K562 (cell line): ENCODE measurements at regions not wholly inside any gene's neighbourhood (a gene's known extent, or its start where the extent isn't known, plus 50 kb on each side); places are given as distances from the start of the nearest gene placed in this dataset.

Experiments
- ATAC-seq: fragments of 200-7000 bp; cut with Tn5 transposase; 3 replicates; pipeline ENCODE4 v1.9.1; 2020; ENCODE audit warnings: moderate library complexity
- BruUV-seq: library from RNA; stranded (reverse); fragments of 400-500 nt; replicated peaks from 2 replicates; lab custom pipeline; 2021; lab: Mats Ljungman, UMichigan
- CTCF ChIA-PET: fragments of 300-600 bp; formaldehyde crosslinking; extraction: SDS; loops from one replicate; lab custom pipeline; 2021; ENCODE audit warnings: low intra/inter-chr PET ratio; lab: Yijun Ruan, JAX
- POLR2A ChIA-PET: fragments of 300-600, 350-650 bp; sonication (Branson Sonifier 250); formaldehyde crosslinking; extraction: SDS; loops from one replicate; lab custom pipeline; 2021; ENCODE audit warnings: antibody characterized with exemption, inconsistent platforms; lab: Yijun Ruan, JAX
- DNase-seq, 4 experiments: peaks; one replicate each; pipeline versions ENCODE4 v3.0.0 to v3.0.0-alpha.2; 2011 to 2018; ENCODE audit warnings: low spot score in 3 of 4, mixed read lengths in 3 of 4; ENCODE audit errors: extremely low read depth in 1 of 4
- FAIRE-seq: peaks from 2 replicates; lab custom pipeline; 2011; peaks lifted over from hg19 to GRCh38; lab: Jason Lieb, UNC
- H2AFZ ChIP-seq: 2 replicates; pipeline ENCODE4 v1.6.0; 2011; ENCODE audit warnings: low read depth, low read length, control low read depth, inconsistent platforms
- H3K27ac ChIP-seq: fragments of 200-600 bp; 3 replicates; pipeline ENCODE4 v1.8.0; 2011; ENCODE audit warnings: low read depth, mild to moderate bottlenecking, control low read depth, inconsistent platforms, low read length, moderate library complexity, mixed read lengths; ENCODE audit errors: extremely low read depth
- H3K27me3 ChIP-seq, 2 experiments: fragments of 300-600 bp in 1 of 2; 2 replicates in 1 of 2; 3 replicates in 1 of 2; pipeline versions ENCODE4 v1.6.0 to v1.8.0; 2011; ENCODE audit warnings: inconsistent platforms in 2 of 2, low read length in 2 of 2, mild to moderate bottlenecking in 1 of 2, mixed read lengths in 1 of 2, moderate library complexity in 1 of 2; ENCODE audit not compliant: control insufficient read depth in 2 of 2, insufficient read depth in 2 of 2
- H3K36me3 ChIP-seq: fragments of 300-600 bp; 3 replicates; pipeline ENCODE4 v1.8.0; 2011; ENCODE audit warnings: mild to moderate bottlenecking, low read length, inconsistent platforms; ENCODE audit not compliant: control insufficient read depth, insufficient read depth
- H3K4me1 ChIP-seq, 2 experiments: fragments of 200-600 bp in 1 of 2; replicated peaks in 1 of 2; 2 replicates in 1 of 2; 3 replicates in 1 of 2; pipeline versions ENCODE4 v1.5.1 to v1.8.0; 2011; ENCODE audit warnings: inconsistent platforms in 2 of 2, low read length in 2 of 2, mild to moderate bottlenecking in 1 of 2, mixed read lengths in 1 of 2, moderate library complexity in 1 of 2; ENCODE audit not compliant: control insufficient read depth in 2 of 2, insufficient read depth in 2 of 2
- H3K4me2 ChIP-seq: 2 replicates; pipeline ENCODE4 v1.6.1; 2011; ENCODE audit warnings: low read length, control low read depth, inconsistent platforms, mixed read lengths; ENCODE audit not compliant: insufficient read depth
- H3K4me3 ChIP-seq: fragments of 200-600 bp; sonication (generic), shearing (Covaris generic); 2 replicates; pipeline ENCODE4 v1.5.1; 2016; ENCODE audit warnings: control low read depth, inconsistent platforms
- H3K79me2 ChIP-seq: fragments of 200-600 bp; 3 replicates; pipeline ENCODE4 v1.8.0; 2011; ENCODE audit warnings: low read length, inconsistent platforms; ENCODE audit not compliant: control insufficient read depth, insufficient read depth
- H3K9ac ChIP-seq, 2 experiments: 2 replicates each; pipeline versions ENCODE4 v1.6.0 to v1.6.1; 2011; ENCODE audit warnings: low read depth in 2 of 2, low read length in 2 of 2, control low read depth in 1 of 2, inconsistent platforms in 1 of 2, mild to moderate bottlenecking in 1 of 2, mixed read lengths in 1 of 2; ENCODE audit not compliant: insufficient read depth in 1 of 2
- H3K9me1 ChIP-seq: one replicate; pipeline ENCODE4 v1.6.0; 2011; ENCODE audit warnings: inconsistent platforms, mild to moderate bottlenecking, low read length, moderate library complexity; ENCODE audit not compliant: control insufficient read depth, insufficient read depth
- H3K9me3 ChIP-seq: replicated peaks from 2 replicates; pipeline ENCODE4 v1.5.1; 2011; ENCODE audit warnings: low read depth, low read length, inconsistent platforms; ENCODE audit not compliant: control insufficient read depth, insufficient read depth
- H4K20me1 ChIP-seq: replicated peaks from 2 replicates; pipeline ENCODE4 v1.6.1; 2011; ENCODE audit warnings: low read length, inconsistent platforms, mixed read lengths; ENCODE audit not compliant: control insufficient read depth, insufficient read depth
- CBFA2T3 ChIP-seq: fragments of 450-650 bp; IDR thresholded peaks from 2 replicates; pipeline ENCODE4 v1.6.1; 2017
- LARP7 ChIP-seq: fragments of 450-650 bp; IDR thresholded peaks from 2 replicates; pipeline ENCODE4 v1.6.1; 2016
- RFX1 ChIP-seq: fragments of 450-650 bp; IDR thresholded peaks from 2 replicates; pipeline ENCODE4 v1.6.1; 2016; ENCODE audit warnings: mild to moderate bottlenecking, moderate library complexity
- THRAP3 ChIP-seq: fragments of 450-650 bp; IDR thresholded peaks from 2 replicates; pipeline ENCODE4 v1.6.1; 2016; ENCODE audit warnings: mild to moderate bottlenecking, inconsistent platforms, borderline replicate concordance
- ZNF12 ChIP-seq: sonication (generic); formaldehyde crosslinking; IDR thresholded peaks from 2 replicates; pipeline ENCODE4 v1.4.0; 2020; ENCODE audit warnings: mild to moderate bottlenecking, missing genetic modification reagents
- ZNF431 ChIP-seq: sonication (generic); formaldehyde crosslinking; IDR thresholded peaks from 2 replicates; pipeline ENCODE4 v1.8.0; 2022; ENCODE audit warnings: mild to moderate bottlenecking, missing genetic modification reagents
- WGBS: fragments of 100-300 bp; shearing (Covaris generic); methylation state at CpG from one replicate; pipeline ENCODE4 v1.1.6; 2016; ENCODE audit warnings: low coverage, mixed read lengths; ENCODE audit not compliant: insufficient coverage; ENCODE audit errors: missing lambda C conversion rate; 5-methylcytosine and 5-hydroxymethylcytosine counted together
- in situ Hi-C: fragments of 300-500 bp; cut with MboI; formaldehyde crosslinking; loops from 4 replicates; pipeline ENCODE4 v1.15.0; 2018; ENCODE audit warnings: inconsistent platforms, mixed read lengths
- intact Hi-C: fragments of 100-400 bp; cut with micrococcal nuclease; formaldehyde crosslinking; loops from 2 replicates; pipeline ENCODE4 v1.14.2; 2022
- TF ChIP-seq, protein P1 (sequence below): fragments of 250-450 bp; sonication (Bioruptor Pico); IDR thresholded peaks from 2 replicates; pipeline ENCODE4 v1.5.1; 2021; ENCODE audit warnings: mild to moderate bottlenecking
- TF ChIP-seq, protein P2 (sequence below): IDR thresholded peaks from 2 replicates; pipeline ENCODE4 v1.6.1; 2014; ENCODE audit warnings: antibody characterized with exemption
- TF ChIP-seq, protein P3 (sequence below), 3 experiments: fragments of 200-800 bp in 1 of 3; fragments of 250-450 bp in 1 of 3; fragments of 450-650 bp in 1 of 3; sonication (Bioruptor Pico) in 1 of 3; sonication (Bioruptor generic) in 1 of 3; formaldehyde crosslinking in 1 of 3; IDR thresholded peaks; 2 replicates each; pipeline versions ENCODE4 v1.6.1 to v1.8.0; 2016 to 2022; ENCODE audit warnings: mild to moderate bottlenecking in 2 of 3, missing genetic modification characterization in 2 of 3, missing compliant biosample characterization in 1 of 3, moderate library complexity in 1 of 3

DNA sequence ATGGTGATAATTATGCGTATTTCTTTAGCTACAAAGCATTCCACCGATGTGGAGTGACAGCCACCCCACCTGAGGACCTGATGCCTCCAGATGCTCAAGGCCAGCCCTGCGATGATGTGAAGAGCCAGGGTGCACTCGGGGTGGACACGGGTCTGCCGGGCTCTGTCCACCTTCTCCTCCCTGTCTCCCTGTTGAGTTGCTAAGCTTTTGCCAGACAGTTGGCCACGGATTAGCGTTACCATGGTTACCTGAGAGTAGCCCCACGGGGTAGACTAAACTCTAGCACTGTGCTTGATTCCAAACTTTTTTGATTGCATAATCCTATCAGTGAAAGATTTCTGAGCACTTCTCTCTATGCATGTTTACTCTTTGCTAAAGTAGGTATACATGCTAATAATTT, 86.2 kb downstream of the SMIM21 start:
- peak; percentile 81 for TF ChIP-seq RFX1
- TF ChIP-seq, protein P1, sequence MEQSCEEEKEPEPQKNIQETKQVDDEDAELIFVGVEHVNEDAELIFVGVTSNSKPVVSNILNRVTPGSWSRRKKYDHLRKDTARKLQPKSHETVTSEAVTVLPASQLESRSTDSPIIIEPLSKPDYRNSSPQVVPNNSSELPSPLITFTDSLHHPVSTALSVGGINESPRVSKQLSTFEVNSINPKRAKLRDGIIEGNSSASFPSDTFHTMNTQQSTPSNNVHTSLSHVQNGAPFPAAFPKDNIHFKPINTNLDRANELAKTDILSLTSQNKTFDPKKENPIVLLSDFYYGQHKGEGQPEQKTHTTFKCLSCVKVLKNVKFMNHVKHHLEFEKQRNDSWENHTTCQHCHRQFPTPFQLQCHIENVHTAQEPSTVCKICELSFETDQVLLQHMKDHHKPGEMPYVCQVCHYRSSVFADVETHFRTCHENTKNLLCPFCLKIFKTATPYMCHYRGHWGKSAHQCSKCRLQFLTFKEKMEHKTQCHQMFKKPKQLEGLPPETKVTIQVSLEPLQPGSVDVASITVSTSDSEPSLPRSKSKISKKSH (CRISPR knock-in tag) = no peak
- Histone ChIP-seq H3K9me1 (no peaks in the 10 kb centered on the region), H3K27me3 (peaks cover 4 to 27% of the 10 kb centered on the region in 2 experiments; a peak in 4 of 5 replicates), H3K36me3 (no peaks in the 10 kb centered on the region), H3K27ac (no peak overlapping the region), H3K9ac (no peak overlapping the region), H3K4me2 (no peak overlapping the region), H3K4me3 (no peak overlapping the region), H3K79me2 (no peaks in the 10 kb centered on the region), H2AFZ (no peak overlapping the region), H3K9me3 (no peaks in the 10 kb centered on the region), H4K20me1 (no peaks in the 10 kb centered on the region), H3K4me1 (no peaks in the 10 kb centered on the region; a peak in 1 of 5 replicates)
- ChIA-PET CTCF (no interaction called here), POLR2A (no interaction called here)
- WGBS = 0% methylated on average over 9 of the region's 9 CpGs
- BruUV-seq = no TSS peak
- ATAC-seq (no peak), DNase-seq (no peak), FAIRE-seq (no peak)
- intact Hi-C loops (no loop called here), in situ Hi-C loops (no loop called here)

DNA sequence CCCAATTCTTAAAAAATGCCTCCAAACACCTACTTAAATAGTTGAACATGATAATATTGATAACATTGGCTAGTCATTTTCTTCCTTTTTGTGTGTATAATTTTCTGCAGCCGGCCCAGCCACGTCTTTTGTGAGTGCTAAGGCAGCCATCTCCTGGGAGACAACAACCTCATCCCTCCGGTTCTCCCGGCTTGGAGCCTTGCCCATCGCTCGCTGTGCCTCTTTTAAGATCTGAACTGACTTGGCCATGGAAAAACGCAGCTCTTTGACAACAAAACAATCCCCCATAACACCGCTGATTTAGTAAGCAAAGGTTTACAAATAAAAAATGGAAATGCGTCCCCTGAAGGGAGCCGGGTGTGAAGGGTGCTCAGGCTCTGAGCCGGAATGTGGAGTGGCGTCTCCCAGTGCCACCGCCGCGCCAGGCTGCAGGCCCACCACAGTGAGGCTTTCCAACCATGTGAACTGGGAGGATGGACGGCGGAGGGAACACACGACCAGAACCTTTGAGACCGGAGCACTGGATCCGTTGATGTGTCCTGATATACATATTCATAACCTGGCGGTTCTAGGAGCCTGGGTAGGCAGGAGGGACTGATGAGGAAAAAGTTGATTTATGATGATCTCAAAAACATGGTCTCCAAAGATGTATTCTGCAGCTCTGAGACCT, 87.4 kb downstream of the SMIM21 start:
- POLR2A ChIA-PET = interaction anchor here (0.7 kb wide), 1 partner anchor 669 kb away, joined by 3 read pairs; no protein-coding TSS in a partner anchor
- H2AFZ ChIP-seq = no peak overlapping the region
- H3K27ac ChIP-seq = no peak overlapping the region
- no peak overlapping the region for H3K4me3 ChIP-seq
- BruUV-seq = no TSS peak
- CTCF ChIA-PET = no interaction called here
- no peaks in the 10 kb centered on the region for H3K9me1 ChIP-seq
- intact Hi-C loops = no loop called here
- H3K27me3 ChIP-seq = peaks cover 4 to 34% of the 10 kb centered on the region in 2 experiments; a peak in 4 of 5 replicates
- DNase-seq (no peak), ATAC-seq (no peak), FAIRE-seq (no peak)
- in situ Hi-C loops = no loop called here
- no peaks in the 10 kb centered on the region; a peak in 1 of 5 replicates for H3K4me1 ChIP-seq
- H4K20me1 ChIP-seq = no peaks in the 10 kb centered on the region
- no peak overlapping the region for H3K9ac ChIP-seq
- H3K36me3 ChIP-seq = no peaks in the 10 kb centered on the region
- 2% methylated on average over 17 of the region's 21 CpGs for WGBS
- H3K4me2 ChIP-seq = no peak overlapping the region
- no peaks in the 10 kb centered on the region for H3K79me2 ChIP-seq
- no peaks in the 10 kb centered on the region for H3K9me3 ChIP-seq
- TF ChIP-seq ZNF12 (CRISPR knock-in tag) = no peak
- TF ChIP-seq, protein P2, sequence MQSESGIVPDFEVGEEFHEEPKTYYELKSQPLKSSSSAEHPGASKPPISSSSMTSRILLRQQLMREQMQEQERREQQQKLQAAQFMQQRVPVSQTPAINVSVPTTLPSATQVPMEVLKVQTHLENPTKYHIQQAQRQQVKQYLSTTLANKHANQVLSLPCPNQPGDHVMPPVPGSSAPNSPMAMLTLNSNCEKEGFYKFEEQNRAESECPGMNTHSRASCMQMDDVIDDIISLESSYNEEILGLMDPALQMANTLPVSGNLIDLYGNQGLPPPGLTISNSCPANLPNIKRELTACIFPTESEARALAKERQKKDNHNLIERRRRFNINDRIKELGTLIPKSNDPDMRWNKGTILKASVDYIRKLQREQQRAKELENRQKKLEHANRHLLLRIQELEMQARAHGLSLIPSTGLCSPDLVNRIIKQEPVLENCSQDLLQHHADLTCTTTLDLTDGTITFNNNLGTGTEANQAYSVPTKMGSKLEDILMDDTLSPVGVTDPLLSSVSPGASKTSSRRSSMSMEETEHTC = no peak
- TF ChIP-seq, protein P3, sequence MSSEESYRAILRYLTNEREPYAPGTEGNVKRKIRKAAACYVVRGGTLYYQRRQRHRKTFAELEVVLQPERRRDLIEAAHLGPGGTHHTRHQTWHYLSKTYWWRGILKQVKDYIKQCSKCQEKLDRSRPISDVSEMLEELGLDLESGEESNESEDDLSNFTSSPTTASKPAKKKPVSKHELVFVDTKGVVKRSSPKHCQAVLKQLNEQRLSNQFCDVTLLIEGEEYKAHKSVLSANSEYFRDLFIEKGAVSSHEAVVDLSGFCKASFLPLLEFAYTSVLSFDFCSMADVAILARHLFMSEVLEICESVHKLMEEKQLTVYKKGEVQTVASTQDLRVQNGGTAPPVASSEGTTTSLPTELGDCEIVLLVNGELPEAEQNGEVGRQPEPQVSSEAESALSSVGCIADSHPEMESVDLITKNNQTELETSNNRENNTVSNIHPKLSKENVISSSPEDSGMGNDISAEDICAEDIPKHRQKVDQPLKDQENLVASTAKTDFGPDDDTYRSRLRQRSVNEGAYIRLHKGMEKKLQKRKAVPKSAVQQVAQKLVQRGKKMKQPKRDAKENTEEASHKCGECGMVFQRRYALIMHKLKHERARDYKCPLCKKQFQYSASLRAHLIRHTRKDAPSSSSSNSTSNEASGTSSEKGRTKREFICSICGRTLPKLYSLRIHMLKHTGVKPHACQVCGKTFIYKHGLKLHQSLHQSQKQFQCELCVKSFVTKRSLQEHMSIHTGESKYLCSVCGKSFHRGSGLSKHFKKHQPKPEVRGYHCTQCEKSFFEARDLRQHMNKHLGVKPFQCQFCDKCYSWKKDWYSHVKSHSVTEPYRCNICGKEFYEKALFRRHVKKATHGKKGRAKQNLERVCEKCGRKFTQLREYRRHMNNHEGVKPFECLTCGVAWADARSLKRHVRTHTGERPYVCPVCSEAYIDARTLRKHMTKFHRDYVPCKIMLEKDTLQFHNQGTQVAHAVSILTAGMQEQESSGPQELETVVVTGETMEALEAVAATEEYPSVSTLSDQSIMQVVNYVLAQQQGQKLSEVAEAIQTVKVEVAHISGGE (CRISPR knock-in tag; IDR thresholded peaks at IDR 0.05) = no peak
- TF ChIP-seq LARP7 = no peak
- TF ChIP-seq THRAP3 = no peak
- no peak for TF ChIP-seq ZNF431 (CRISPR knock-in tag)
- no peak for TF ChIP-seq CBFA2T3
